Activated CD8-positive, alpha-beta memory T cell treated with anti-CD3 and anti-CD28 coated beads for 24 hours (primary cell): ENCODE measurements at regions not wholly inside any gene's neighbourhood (a gene's known extent, or its start where the extent isn't known, plus 50 kb on each side); places are given as distances from the start of the nearest gene placed in this dataset.
"Not testable (repeated sequence)": the region's sequence is repeated elsewhere in the genome, so short reads cannot be mapped to it uniquely, and the experiment has no call there.

Experiments used
- DNase-seq: peaks from one replicate; pipeline ENCODE4 v3.0.0-alpha.2; 2020

- no peak for DNase-seq
These were observed 669.5 kb downstream of the MAFB start for GRCh38 chr20:40019510-40019909.

DNA sequence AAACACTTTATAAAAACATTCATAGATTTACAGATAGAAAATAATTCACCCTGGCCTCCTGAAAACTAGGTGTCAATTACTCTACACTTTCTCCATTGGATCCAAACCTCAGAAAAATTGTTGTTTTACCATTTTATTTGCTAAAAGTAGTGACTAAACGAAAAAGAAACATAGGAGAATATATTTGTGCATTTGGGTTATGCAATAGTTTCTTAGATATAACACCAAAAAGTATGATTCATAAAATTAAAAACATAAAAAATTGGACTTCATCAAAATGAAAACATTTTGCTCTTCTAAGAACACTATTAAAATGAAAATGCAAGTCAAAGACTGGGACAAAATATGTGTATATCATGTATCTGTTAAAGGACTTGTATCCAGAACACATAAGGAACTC is 671.3 kb downstream of the MAFB start:
- no peak for DNase-seq

GRCh38 chr20:40016890-40017289 is 672.1 kb downstream of the MAFB start:
- no peak for DNase-seq

GRCh38 chr20:40016392-40016791 is 672.6 kb downstream of the MAFB start:
- no peak for DNase-seq

DNA sequence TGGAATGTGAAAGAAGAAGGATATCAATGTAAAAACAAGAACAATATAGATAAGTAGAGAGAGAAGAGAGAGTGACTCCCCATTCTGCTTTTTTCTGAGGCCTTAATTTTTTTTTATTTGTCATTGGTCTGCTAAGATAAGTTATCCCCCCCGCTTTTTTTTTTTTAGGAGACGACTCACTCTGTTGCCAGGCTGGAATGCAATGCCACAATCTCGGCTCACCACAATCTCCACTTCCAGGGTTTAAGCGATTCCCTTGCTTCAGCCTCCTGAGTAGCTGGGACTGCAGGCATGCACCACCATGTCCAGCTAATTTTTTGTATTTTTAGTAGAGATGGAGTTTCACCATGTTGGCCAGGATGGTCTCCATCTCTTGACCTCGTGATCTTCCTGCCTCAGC is 677.0 kb downstream of the MAFB start:
- DNase-seq: not testable (repeated sequence)

DNA sequence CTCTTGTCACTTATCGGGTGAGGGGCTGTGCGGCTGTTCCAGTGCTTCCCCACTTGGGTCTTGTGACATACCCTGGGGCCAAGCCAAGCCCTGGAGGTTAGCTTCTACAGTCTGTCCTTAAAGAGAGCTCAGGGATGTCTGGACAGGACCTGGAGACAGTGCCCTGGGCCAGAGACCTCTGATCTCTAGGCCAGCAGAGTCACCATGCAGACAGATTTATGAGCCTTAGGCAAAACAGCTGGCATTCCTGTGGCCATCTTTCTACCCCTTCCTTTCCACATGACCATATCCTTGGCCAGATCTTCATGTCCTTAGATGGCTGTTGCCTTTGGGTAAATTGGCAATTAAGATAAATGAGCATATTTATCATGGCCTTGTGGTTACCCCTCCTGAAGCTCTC is 678.6 kb downstream of the MAFB start:
- DNase-seq: no peak

- no peak for DNase-seq
These were observed 679.5 kb downstream of the MAFB start for GRCh38 chr20:40009542-40009941.

GRCh38 chr20:40008177-40008576 is 680.9 kb downstream of the MAFB start:
- no peak for DNase-seq

- no peak for DNase-seq
These were observed 682.7 kb downstream of the MAFB start for GRCh38 chr20:40006168-40006860.

- DNase-seq: not testable (repeated sequence)
These were observed 684.9 kb downstream of the MAFB start for GRCh38 chr20:40004092-40004491.

DNA sequence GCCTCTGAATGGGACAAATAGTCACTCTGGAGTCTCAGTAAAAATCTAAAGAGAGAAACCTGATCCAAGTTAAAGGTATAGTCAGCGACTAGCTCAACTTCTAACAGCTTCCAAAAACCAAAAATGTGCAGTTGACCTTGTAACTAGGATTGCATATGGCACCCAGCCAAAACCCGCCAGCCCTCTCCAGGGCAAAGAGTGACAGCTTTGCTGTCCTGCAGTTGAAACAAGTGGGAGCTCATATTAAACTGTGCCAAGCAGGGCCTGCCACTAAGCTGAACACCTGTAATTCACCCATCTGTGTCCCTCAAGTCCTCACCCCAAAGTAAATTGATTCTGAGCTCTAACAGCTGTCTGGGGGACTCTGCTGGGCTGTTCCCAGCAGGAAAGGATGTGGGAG is 695.3 kb downstream of the MAFB start:
- DNase-seq: no peak

DNA sequence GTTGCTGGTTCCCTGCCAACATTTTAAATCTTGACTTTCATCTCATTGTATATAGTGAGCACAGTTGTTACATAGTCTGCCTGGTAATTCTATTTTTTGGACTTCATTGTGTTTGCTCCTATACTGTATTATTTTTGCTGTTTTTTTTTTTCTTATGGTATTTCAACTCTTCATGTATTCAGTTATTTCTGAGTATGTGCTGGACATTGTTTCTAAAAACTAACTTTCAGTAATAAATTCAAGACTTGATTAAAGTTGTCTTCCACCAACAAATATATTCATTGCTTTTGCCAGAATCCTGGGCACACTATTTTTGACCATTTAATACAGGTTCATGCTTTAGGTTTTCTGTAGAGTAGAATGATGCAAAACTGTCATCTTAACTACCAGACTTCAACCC is 698.3 kb downstream of the MAFB start:
- no peak for DNase-seq

GRCh38 chr20:39988991-39989390 is 700.0 kb downstream of the MAFB start:
- DNase-seq: no peak

DNA sequence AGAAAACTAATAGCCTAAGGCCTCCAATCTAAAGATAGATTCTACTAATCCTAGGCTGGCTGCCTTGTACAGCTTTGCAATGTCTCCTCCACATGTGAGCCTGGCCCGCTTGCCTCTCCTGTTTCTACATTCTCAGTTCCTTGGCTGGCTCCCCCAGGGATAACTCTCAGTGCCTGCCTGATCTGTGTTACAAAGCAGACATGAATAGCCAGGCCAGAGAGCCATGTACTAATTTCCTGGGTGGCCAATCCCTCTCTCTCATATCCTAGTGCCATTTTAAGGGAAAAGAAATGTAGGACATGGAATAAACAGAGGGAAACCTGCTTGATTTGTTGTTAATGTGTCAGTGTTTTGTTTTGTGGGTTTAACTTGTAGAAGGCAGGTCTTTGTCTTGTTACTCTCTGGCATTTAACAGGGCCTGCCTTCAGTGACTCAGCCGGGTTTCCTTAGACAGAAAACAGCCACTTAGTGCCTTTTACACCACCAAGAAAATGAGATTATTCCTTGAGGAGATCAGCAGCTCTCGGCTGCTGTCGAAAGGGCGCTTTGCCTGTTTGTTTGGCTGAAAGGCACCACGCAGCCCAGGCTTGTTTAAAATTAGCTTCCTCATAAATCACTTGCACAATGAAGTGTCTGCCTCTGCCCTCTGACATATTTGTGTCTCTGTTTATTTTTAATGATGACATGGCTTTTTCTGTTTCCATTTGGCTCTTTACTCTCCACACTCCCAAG is 702.7 kb downstream of the MAFB start:
- DNase-seq: no peak

DNA sequence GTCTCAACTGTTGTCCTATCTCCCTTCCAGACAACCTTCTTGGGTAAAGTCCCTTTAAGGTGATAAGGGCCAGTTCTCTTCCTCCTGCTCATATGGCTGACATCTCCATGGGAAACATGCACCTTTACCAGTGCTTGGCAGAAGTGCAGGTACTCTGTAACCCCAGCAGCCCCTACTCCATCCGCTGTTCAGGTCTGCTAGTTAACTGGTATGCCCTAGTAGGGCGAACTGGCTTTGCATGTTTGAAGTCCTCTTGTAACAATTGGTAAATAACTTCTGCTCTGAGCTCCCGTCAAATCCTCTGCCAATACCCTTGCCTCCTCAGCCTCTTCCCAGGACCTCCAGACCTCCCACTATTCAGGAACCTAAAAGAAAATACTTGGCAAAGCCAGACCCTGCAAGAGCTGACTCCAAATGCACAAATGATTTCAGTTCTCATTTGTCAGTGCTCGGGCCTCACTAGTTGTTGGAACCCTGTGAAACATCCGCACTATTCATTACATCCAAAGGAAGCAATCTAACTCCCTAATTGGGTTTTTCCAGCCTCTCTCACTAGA is 703.7 kb downstream of the MAFB start:
- no peak for DNase-seq

DNA sequence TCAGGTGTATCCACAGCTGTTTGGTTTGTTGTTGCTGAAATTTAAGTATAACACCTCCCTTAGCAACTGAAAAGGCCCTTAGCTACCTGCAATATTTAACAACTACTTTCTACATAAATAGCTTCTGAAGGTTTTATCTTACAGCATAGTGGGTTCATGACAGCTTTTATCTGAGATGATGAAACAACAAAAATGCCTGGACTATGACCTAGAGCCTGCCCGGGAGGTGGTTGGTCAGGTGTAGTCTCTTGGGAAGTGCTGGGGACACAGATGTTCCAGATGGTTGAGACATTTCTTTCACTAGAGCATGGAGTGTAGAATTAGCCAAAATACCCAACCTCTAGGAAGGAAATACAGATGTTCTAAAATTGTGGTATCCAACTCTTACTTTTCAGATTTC is 705.4 kb downstream of the MAFB start:
- DNase-seq: no peak

DNA sequence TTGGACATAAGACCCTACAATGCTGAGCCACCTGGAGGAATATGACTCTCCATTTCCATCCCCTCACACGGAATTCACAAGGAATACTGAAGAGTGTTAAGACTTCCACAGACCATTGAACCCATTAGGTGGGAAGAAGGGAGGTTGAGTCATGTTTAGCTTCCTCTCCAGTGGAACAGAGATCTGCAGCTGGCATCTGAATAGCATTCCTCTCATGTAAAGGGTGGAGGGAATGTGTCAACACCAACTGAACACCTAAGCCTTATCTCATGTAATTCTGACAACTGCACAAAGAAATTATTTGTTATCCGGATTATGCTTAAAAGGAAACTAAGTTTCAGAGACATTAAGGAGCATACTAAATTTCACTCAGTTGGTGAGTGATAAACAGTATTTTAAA is 705.9 kb downstream of the MAFB start:
- no peak for DNase-seq

GRCh38 chr20:39974966-39975501 is 714.0 kb downstream of the MAFB start:
- DNase-seq: no peak

GRCh38 chr20:39968495-39968894 is 720.5 kb downstream of the MAFB start:
- DNase-seq: no peak

- no peak for DNase-seq
These were observed 721.2 kb downstream of the MAFB start for GRCh38 chr20:39967806-39968205.

DNA sequence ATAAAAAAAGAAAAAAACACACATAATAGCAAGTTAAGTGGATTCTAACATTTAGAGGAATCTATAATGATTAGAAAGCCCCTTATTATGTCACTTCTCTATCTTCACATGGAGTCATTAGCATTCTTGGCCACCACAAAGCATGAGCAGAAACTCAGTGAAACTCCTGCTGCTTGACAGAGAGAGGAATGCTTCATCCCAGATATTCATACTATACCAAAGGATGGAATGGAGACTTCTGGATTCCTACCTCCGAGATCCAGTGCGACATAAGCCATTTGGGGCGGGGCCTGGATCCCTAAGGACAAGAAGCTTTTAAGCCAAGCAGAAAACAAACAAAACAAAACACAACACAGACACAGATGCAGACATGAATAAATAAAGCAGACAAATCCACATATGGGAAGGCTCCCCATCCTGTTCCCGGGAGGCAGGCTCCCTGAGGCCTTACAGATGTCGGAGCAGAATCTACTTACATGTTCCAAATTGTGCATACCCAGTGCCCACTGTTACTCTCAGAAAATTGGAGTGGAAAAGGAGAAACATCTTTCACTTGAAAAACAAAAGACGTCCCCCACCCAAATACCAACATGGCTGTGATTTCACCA is 727.3 kb downstream of the MAFB start:
- DNase-seq: no peak

- DNase-seq: no peak
These were observed 728.3 kb downstream of the MAFB start for GRCh38 chr20:39960522-39961428.

- not testable (repeated sequence) for DNase-seq
These were observed 731.1 kb downstream of the MAFB start for GRCh38 chr20:39957911-39958310.
